Pancreas (tissue), 10 donors: ENCODE measurements at regions not wholly inside any gene's neighbourhood (a gene's known extent, or its start where the extent isn't known, plus 50 kb on each side); places are given as distances from the start of the nearest gene placed in this dataset.

Experiments
- ATAC-seq, 4 donors: fragments of 200-7000 bp; cut with Tn5 transposase; one replicate each; pipeline versions ENCODE4 v1.8.0 to v1.9.1; 2020; ENCODE audit warnings: mild to moderate bottlenecking in 4 of 4, moderate library complexity in 4 of 4
- DNase-seq, 6 donors: peaks; one replicate each; pipeline ENCODE4 v3.0.0-alpha.2; 2020
- FAIRE-seq: peaks from 2 replicates; lab custom pipeline; 2012; peaks lifted over from hg19 to GRCh38; lab: Jason Lieb, UNC
- H3K27ac ChIP-seq, 4 donors: fragments of 200-600 bp; sonication (generic); 1 replicate in 3 of 4; 2 replicates in 1 of 4; pipeline versions ENCODE4 v1.5.0 to v1.8.0; 2020
- H3K27me3 ChIP-seq, 4 donors: fragments of 200-600 bp; one replicate each; pipeline ENCODE4 v1.8.0; 2021
- H3K36me3 ChIP-seq, 3 donors: fragments of 200-600 bp; sonication (generic) in 1 of 3; one replicate each; pipeline versions ENCODE4 v1.5.0 to v1.8.0; 2020 to 2021
- H3K4me1 ChIP-seq, 3 donors: fragments of 200-600 bp; one replicate each; pipeline ENCODE4 v1.8.0; 2021
- H3K4me3 ChIP-seq, 4 donors: fragments of 200-600 bp; sonication (generic) in 2 of 4; one replicate each; pipeline versions ENCODE4 v1.5.0 to v1.8.0; 2020 to 2021
- H3K9me3 ChIP-seq, 4 donors: fragments of 200-600 bp; one replicate each; pipeline ENCODE4 v1.8.0; 2021
- CTCF ChIP-seq, 4 donors: fragments of 200-600 bp; sonication (generic) in 3 of 4; IDR thresholded peaks; one replicate each; pipeline versions ENCODE4 v1.5.0 to v1.8.0; 2021; ENCODE audit warnings: antibody characterized with exemption in 4 of 4
- WGBS, 2 donors: extraction: QIAGEN DNeasy Blood & Tissue Kit; methylation state at CpG; one replicate each; pipeline ENCODE4 v1.1.7; 2013; 5-methylcytosine and 5-hydroxymethylcytosine counted together
- intact Hi-C, 3 donors: fragments of 100-400 bp; cut with DNase I; formaldehyde crosslinking; loops; one replicate each; pipeline versions ENCODE4 v1.11.1 to v1.14.2; 2022
- donor health status: healthy with polysubstance abuse.
- donor health status: DM: no; HTN: no; CAD: no; lungs with moderate emphysema.
- donor health status: DM: no; HTN: no; CAD: no.
- donor health status: control.
- donor health status: control.
- donor health status: Bipolar disorder and iron deficiency.
- donor health status: DM: yes; HTN: yes; CAD: no.
- donor health status: DM: no; HTN: no; CAD: no.
- donor health status: DM: no; HTN: no; CAD: no.
- donor health status: DM: yes; HTN: yes; CAD: no.

DNA sequence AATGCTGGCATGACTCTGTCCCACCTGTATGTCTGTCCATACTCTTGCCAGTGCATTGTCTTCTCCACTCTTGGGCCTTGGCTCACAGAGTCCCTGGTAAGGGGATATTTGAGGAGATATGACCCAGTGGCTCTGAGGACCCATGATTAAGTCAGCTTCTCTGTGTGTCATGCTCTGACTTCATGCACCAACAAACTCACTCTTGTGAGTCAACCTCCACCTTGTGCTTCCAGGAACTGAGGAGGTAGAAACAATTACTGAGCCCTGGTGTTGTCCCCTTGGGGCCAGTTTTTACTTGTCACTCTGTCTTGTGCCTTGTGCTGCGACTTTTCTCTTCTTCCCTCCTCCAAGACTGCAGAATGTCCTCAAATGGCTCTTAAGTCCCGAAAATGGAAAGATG is 127.1 kb downstream of the ABHD5 start:
- H3K4me1 ChIP-seq = no peaks in the 10 kb centered on the region
- intact Hi-C loops = no loop called here
- H3K36me3 ChIP-seq = no peaks in the 10 kb centered on the region
- WGBS, 2 donors = 59 to 71% methylated on average over 2 of the region's 2 CpGs
- H3K9me3 ChIP-seq = no peaks in the 10 kb centered on the region
- H3K27ac ChIP-seq = no peak overlapping the region
- ATAC-seq (no peak), FAIRE-seq (no peak), DNase-seq (no peak)
- H3K27me3 ChIP-seq = no peaks in the 10 kb centered on the region
- H3K4me3 ChIP-seq = no peak overlapping the region
- TF ChIP-seq CTCF (IDR thresholded peaks at IDR 0.05) = no peak

- intact Hi-C loops = no loop called here
- H3K27ac ChIP-seq = no peak overlapping the region
These were observed 127.5 kb downstream of the ABHD5 start for GRCh38 chr3:43818229-43818628.

DNA sequence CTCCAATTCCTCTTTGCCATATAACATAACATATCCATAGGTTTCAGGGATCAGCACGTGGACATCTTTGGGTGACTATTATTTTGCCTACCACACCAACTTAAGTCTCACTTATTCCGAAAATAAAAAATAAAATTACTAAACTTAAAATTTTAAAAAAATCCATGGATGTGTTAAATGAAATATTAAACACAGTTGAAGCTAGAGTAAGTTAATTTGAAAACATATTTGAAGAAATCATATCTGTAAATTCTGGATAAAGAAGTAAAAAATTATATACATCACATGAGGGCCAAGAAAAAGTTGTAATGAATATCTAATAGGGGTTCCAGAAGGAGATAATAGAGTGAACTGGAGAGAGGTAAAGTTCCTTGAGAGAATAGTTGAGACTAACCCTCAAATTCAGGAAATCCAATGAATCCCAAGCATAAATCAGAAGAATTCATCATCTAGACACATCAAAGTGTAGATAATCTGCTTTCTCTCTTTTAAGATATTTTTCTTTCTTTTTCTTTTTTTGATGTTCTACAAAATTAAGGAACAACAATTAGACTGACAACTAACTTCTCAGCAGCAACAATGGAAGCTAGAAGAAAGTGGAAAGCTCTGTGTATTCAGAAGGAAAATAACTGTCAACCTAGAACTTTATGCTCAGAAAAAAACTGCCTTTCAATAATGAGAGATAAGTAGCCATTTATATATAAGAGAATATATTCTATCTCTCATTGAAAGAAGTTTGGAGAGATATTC is 147.4 kb downstream of the ABHD5 start:
- Histone ChIP-seq H3K4me3 (no peak overlapping the region), H3K4me1 (no peaks in the 10 kb centered on the region), H3K27ac (no peak overlapping the region), H3K9me3 (no peaks in the 10 kb centered on the region), H3K27me3 (no peaks in the 10 kb centered on the region), H3K36me3 (no peaks in the 10 kb centered on the region)
- intact Hi-C loops = no loop called here
- 14 to 24% methylated on average over 2 of the region's 2 CpGs for WGBS, 2 donors
- TF ChIP-seq CTCF (IDR thresholded peaks at IDR 0.05) = no peak
- no peak for DNase-seq
- no peak for ATAC-seq
- no peak for FAIRE-seq

More at GRCh38 chr3:43818229-43818628, 127.5 kb downstream of the ABHD5 start:
- H3K36me3 ChIP-seq = no peaks in the 10 kb centered on the region
- H3K27me3 ChIP-seq = no peaks in the 10 kb centered on the region
- TF ChIP-seq CTCF (IDR thresholded peaks at IDR 0.05) = no peak
- no peak overlapping the region for H3K4me3 ChIP-seq
- DNase-seq (no peak), ATAC-seq (no peak), FAIRE-seq (no peak)
- no peaks in the 10 kb centered on the region for H3K4me1 ChIP-seq
- H3K9me3 ChIP-seq = no peaks in the 10 kb centered on the region

DNA sequence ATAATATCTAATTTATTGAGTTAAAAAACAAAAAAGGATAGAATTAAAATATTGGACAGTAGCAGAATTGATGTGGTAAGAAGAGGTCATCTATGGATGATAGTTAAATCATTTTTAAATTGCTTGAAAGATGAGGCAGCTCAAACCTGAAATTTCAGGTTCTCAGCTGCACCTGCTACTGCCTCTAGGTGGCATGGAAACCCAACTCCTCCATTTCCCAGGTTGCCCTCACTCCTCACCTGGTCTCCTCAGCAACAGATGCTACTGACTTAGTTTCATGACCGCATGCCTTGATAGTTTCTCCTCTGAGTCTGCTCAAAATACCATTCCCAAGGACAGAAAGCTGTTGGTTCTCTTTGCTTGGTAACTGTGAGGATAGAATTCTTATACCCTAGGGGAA is 148.1 kb downstream of the ABHD5 start:
- ATAC-seq (no peak), FAIRE-seq (no peak), DNase-seq (no peak)
- Histone ChIP-seq H3K4me1 (no peaks in the 10 kb centered on the region), H3K36me3 (no peaks in the 10 kb centered on the region), H3K4me3 (no peak overlapping the region), H3K27ac (no peak overlapping the region), H3K9me3 (no peaks in the 10 kb centered on the region), H3K27me3 (no peaks in the 10 kb centered on the region)
- intact Hi-C loops = no loop called here
- WGBS, 2 donors = 68 to 74% methylated on average over 1 of the region's 1 CpG
- TF ChIP-seq CTCF (IDR thresholded peaks at IDR 0.05) = no peak

GRCh38 chr3:43843386-43843785 is 152.6 kb downstream of the ABHD5 start:
- Histone ChIP-seq H3K4me1 (no peaks in the 10 kb centered on the region), H3K4me3 (no peak overlapping the region), H3K27me3 (no peaks in the 10 kb centered on the region), H3K9me3 (no peaks in the 10 kb centered on the region), H3K36me3 (no peaks in the 10 kb centered on the region), H3K27ac (no peak overlapping the region)
- FAIRE-seq (no peak), DNase-seq (no peak), ATAC-seq (no peak)
- intact Hi-C loops = no loop called here
- WGBS, 2 donors = 62 to 78% methylated on average over 4 of the region's 4 CpGs
- TF ChIP-seq CTCF (IDR thresholded peaks at IDR 0.05) = no peak
